ENCODE measurements at regions not wholly inside any gene's neighbourhood (a gene's known extent, or its start where the extent isn't known, plus 50 kb on each side); places are given as distances from the start of the nearest gene placed in this dataset.
A peak's percentile ranks its signal among the peaks of the same experiment; 100 is the strongest.

GRCh38 chr6:164163239-164163638 is 748.7 kb downstream of the QKI start:
- no peak overlapping the region for H3K4me3 ChIP-seq (ENCODE audit: low read length)
- no peak overlapping the region for H2AFZ ChIP-seq (ENCODE audit: low read depth, low read length)
- H3K9me3 ChIP-seq (ENCODE audit: low read length) = peaks cover 8% of the 10 kb centered on the region
- peaks cover 10% of the 10 kb centered on the region for H3K4me1 ChIP-seq (ENCODE audit: insufficient read depth, low read length)
- H3K27me3 ChIP-seq (ENCODE audit: insufficient read depth, low read length) = no peaks in the 10 kb centered on the region
- no peaks in the 10 kb centered on the region for H3K36me3 ChIP-seq (ENCODE audit: insufficient read depth, low read length)

GRCh38 chr6:164159061-164159460 is 744.5 kb downstream of the QKI start:
- no peak overlapping the region for H3K4me3 ChIP-seq (ENCODE audit: low read length)
- peaks cover 13% of the 10 kb centered on the region for H3K9me3 ChIP-seq (ENCODE audit: low read length)
- H3K36me3 ChIP-seq (ENCODE audit: insufficient read depth, low read length) = no peaks in the 10 kb centered on the region
- no peaks in the 10 kb centered on the region for H3K27me3 ChIP-seq (ENCODE audit: insufficient read depth, low read length)
- no peak overlapping the region for H2AFZ ChIP-seq (ENCODE audit: low read depth, low read length)
- no peaks in the 10 kb centered on the region for H3K4me1 ChIP-seq (ENCODE audit: insufficient read depth, low read length)

- Histone ChIP-seq H3K27me3 (ENCODE audit: insufficient read depth, low read length) (no peaks in the 10 kb centered on the region), H3K4me1 (ENCODE audit: insufficient read depth, low read length) (peaks cover 5% of the 10 kb centered on the region), H2AFZ (ENCODE audit: low read depth, low read length) (no peak overlapping the region), H3K9me3 (ENCODE audit: low read length) (peaks cover 8% of the 10 kb centered on the region), H3K36me3 (ENCODE audit: insufficient read depth, low read length) (no peaks in the 10 kb centered on the region), H3K4me3 (ENCODE audit: low read length) (no peak overlapping the region)
Observed at GRCh38 chr6:164154588-164154987, 740.1 kb downstream of the QKI start.

- H3K9me3 ChIP-seq (ENCODE audit: low read length) = peaks cover 6% of the 10 kb centered on the region
Observed at GRCh38 chr6:164152611-164153010, 738.1 kb downstream of the QKI start.

GRCh38 chr6:164151161-164152120 is 736.9 kb downstream of the QKI start:
- Histone ChIP-seq H2AFZ (ENCODE audit: low read depth, low read length) (peak overlapping the region; percentile 5), H3K4me1 (ENCODE audit: insufficient read depth, low read length) (peaks cover 5% of the 10 kb centered on the region), H3K27me3 (ENCODE audit: insufficient read depth, low read length) (no peaks in the 10 kb centered on the region), H3K4me3 (ENCODE audit: low read length) (no peak overlapping the region), H3K36me3 (ENCODE audit: insufficient read depth, low read length) (no peaks in the 10 kb centered on the region), H3K9me3 (ENCODE audit: low read length) (peaks cover 4% of the 10 kb centered on the region)

More at GRCh38 chr6:164152611-164153010, 738.1 kb downstream of the QKI start:
- peaks cover 5% of the 10 kb centered on the region for H3K4me1 ChIP-seq (ENCODE audit: insufficient read depth, low read length)
- no peaks in the 10 kb centered on the region for H3K36me3 ChIP-seq (ENCODE audit: insufficient read depth, low read length)
- no peak overlapping the region for H3K4me3 ChIP-seq (ENCODE audit: low read length)
- no peak overlapping the region for H2AFZ ChIP-seq (ENCODE audit: low read depth, low read length)
- H3K27me3 ChIP-seq (ENCODE audit: insufficient read depth, low read length) = no peaks in the 10 kb centered on the region

DNA sequence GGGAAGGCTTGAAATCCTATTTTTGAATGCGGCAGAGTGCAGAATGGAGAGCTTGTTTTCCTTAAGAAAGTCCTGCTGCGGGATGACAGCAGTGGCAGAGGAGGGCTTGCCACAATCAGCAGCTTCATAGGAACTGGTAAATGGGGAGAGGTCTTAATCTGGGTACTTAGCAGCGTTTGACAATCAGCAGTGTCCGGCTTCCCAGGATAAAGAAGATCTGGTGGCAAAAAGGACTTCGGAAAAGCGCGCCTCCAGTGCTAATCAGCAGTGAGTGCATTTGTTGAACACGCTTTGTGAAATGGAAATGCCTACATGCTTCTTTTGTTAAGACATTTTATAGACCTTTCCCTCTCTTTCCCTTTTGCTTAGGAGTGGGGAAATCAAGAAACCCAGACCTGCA is 735.7 kb downstream of the QKI start:
- Histone ChIP-seq H3K4me3 (ENCODE audit: low read length) (no peak overlapping the region), H3K9me3 (ENCODE audit: low read length) (peaks cover 4% of the 10 kb centered on the region), H3K4me1 (ENCODE audit: insufficient read depth, low read length) (peaks cover 5% of the 10 kb centered on the region), H2AFZ (ENCODE audit: low read depth, low read length) (peak overlapping the region; percentile 5), H3K27me3 (ENCODE audit: insufficient read depth, low read length) (no peaks in the 10 kb centered on the region), H3K36me3 (ENCODE audit: insufficient read depth, low read length) (no peaks in the 10 kb centered on the region)

DNA sequence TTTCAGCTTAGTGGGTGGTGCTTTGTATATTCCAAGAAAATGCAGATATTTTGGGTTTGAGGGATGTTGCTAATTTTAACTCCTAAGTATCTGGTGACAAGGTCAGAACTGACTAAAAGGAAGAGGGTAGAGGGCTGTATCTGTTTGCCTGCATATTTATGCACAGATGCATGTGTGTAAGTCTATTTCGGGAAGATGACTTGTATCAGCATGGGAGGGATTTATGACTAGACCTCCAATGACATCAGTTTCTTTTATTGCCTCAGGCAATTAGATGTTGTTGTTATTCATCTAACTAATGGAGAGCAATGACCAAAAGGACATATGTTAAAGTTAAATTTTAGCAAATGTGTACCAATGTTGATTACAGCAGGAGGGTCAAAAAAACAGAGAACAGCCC is 734.3 kb downstream of the QKI start:
- Histone ChIP-seq H3K4me3 (ENCODE audit: low read length) (no peak overlapping the region), H3K4me1 (ENCODE audit: insufficient read depth, low read length) (peaks cover 5% of the 10 kb centered on the region), H3K27me3 (ENCODE audit: insufficient read depth, low read length) (no peaks in the 10 kb centered on the region), H2AFZ (ENCODE audit: low read depth, low read length) (no peak overlapping the region), H3K9me3 (ENCODE audit: low read length) (peaks cover 6% of the 10 kb centered on the region), H3K36me3 (ENCODE audit: insufficient read depth, low read length) (no peaks in the 10 kb centered on the region)

DNA sequence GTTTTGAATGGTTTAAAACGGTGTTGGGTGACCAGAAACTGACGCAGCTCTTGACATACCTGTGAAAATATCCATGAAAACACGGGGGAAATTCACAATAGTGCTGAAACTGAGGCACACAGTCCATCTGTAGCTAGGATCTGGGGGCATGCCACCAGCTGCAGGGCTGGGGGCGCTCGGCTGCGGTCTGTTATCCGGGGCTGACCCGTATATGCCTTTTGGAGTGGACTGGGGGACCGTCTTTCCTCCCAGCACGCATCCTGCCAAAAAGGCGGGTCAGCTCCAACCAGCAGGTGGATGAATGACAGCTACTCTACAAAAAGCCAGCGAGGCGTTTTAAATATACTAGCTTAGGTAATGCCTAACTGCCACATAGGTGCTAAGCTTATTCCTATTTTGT is 729.8 kb downstream of the QKI start:
- no peaks in the 10 kb centered on the region for H3K27me3 ChIP-seq (ENCODE audit: insufficient read depth, low read length)
- peaks cover 6% of the 10 kb centered on the region for H3K9me3 ChIP-seq (ENCODE audit: low read length)
- H3K4me3 ChIP-seq (ENCODE audit: low read length) = no peak overlapping the region
- no peak overlapping the region for H2AFZ ChIP-seq (ENCODE audit: low read depth, low read length)
- H3K36me3 ChIP-seq (ENCODE audit: insufficient read depth, low read length) = no peaks in the 10 kb centered on the region
- no peaks in the 10 kb centered on the region for H3K4me1 ChIP-seq (ENCODE audit: insufficient read depth, low read length)

DNA sequence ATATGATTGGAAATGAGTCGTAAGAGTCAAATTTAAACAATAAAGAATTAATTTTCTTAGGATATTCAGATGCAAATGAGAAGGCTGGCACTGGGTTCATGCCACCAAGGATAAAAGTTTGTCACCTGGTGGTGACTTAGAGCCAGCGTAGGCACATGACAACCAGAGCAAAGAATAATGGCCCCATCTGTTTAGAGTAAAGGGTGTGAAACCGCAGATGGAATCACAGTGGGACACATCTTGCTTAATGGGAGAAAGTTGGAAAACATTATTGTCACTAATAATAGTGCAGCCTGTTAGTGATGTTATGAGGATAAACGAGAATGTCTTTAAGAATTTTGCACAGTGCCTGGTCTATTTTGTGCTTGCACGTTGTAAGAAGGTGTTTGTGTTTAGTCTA is 727.8 kb downstream of the QKI start:
- Histone ChIP-seq H3K36me3 (ENCODE audit: insufficient read depth, low read length) (no peaks in the 10 kb centered on the region), H3K27me3 (ENCODE audit: insufficient read depth, low read length) (no peaks in the 10 kb centered on the region), H3K4me3 (ENCODE audit: low read length) (no peak overlapping the region), H3K4me1 (ENCODE audit: insufficient read depth, low read length) (no peaks in the 10 kb centered on the region), H2AFZ (ENCODE audit: low read depth, low read length) (no peak overlapping the region), H3K9me3 (ENCODE audit: low read length) (peaks cover 4% of the 10 kb centered on the region)

DNA sequence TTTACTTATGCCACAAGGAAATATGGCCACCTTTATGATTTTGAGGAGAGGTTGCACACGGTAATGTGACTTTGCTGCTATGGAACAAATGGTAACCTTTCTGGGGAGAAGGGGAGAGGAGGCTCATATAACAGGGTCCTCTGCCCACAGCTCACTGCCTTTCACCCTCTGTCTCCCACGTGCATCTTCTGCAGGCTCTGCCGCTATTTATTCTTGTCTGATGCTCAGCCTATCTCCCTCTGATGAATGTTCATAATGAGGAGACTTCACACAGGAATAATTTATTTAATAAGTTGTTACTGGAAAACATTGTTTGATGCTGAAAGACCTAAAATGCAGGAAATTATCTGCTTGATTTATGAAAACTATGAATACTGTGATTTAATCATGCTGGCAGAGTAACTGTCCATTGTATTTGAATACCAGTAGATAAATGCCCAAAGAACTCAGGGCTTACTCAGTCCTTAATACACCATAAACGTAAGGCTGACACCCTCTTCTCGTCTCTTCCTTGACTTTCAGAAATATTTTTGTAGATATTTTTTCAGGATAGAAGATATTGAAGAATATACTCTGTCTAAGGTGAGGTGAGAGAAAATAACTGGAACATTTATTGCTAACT is 721.1 kb downstream of the QKI start:
- Histone ChIP-seq H3K4me3 (ENCODE audit: low read length) (no peak overlapping the region), H2AFZ (ENCODE audit: low read depth, low read length) (no peak overlapping the region), H3K27me3 (ENCODE audit: insufficient read depth, low read length) (no peaks in the 10 kb centered on the region), H3K36me3 (ENCODE audit: insufficient read depth, low read length) (no peaks in the 10 kb centered on the region), H3K9me3 (ENCODE audit: low read length) (peaks cover 4% of the 10 kb centered on the region), H3K4me1 (ENCODE audit: insufficient read depth, low read length) (no peaks in the 10 kb centered on the region)

DNA sequence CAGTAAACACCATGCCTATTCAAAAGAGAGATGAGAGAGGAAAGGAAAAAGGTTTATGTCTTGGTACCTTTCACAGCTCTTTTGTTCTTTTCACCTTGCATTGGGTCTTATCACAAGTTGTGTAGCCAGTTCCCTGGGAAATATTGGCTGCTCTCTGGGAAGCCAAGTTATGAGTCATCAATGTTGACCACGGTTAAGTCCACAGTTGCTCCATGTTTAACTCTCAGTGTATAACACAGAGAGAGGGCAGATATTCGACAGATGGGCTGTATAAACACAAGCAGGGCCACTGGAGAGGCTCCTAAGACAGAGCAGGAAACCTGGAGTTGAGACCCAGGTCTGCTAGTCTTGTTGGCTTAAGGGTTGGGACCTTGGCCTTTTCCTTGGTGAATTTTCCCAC is 718.6 kb downstream of the QKI start:
- Histone ChIP-seq H3K36me3 (ENCODE audit: insufficient read depth, low read length) (no peaks in the 10 kb centered on the region), H3K4me1 (ENCODE audit: insufficient read depth, low read length) (no peaks in the 10 kb centered on the region), H2AFZ (ENCODE audit: low read depth, low read length) (no peak overlapping the region), H3K9me3 (ENCODE audit: low read length) (peaks cover 6% of the 10 kb centered on the region), H3K27me3 (ENCODE audit: insufficient read depth, low read length) (no peaks in the 10 kb centered on the region), H3K4me3 (ENCODE audit: low read length) (no peak overlapping the region)

DNA sequence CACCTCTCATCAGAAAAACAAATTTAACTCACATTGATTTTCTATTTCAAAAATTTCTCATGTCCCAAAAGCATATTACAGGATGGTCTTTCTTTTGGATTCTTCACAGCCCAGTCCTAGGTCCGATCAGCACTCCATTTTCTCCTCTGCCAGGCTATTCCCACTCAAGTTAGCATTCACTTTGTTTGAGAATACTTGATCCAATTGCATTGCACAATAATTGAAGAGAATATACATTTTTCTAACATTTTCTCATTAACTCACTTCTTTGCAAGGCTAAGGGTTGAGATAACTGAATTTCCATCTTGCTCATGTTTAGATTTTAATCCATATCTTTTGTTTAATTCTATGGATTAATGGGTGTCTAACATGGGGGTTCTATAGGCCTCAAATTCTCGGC is 716.1 kb downstream of the QKI start:
- Histone ChIP-seq H3K4me3 (ENCODE audit: low read length) (no peak overlapping the region), H3K27me3 (ENCODE audit: insufficient read depth, low read length) (no peaks in the 10 kb centered on the region)

DNA sequence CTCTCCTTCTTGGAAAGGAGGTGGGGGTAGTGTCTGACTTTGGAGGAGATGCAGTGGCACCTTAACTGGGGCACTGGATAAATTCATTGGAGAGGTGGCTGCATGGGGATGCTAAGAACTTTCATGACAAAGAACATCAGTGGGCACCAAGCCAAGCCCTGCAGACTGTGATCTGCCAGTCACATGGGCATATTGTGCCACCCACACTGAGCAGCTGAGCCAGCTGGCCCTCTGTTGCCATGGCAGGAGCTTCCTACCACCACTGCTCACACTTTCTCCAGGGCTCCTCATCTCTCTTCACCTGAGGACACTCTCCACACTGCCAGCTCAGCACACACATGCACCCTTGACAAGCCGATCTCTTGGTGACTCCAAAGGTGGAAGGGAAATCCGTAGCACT is 715.6 kb downstream of the QKI start:
- Histone ChIP-seq H2AFZ (ENCODE audit: low read depth, low read length) (no peak overlapping the region), H3K36me3 (ENCODE audit: insufficient read depth, low read length) (no peaks in the 10 kb centered on the region), H3K27me3 (ENCODE audit: insufficient read depth, low read length) (no peaks in the 10 kb centered on the region), H3K4me1 (ENCODE audit: insufficient read depth, low read length) (no peaks in the 10 kb centered on the region), H3K4me3 (ENCODE audit: low read length) (no peak overlapping the region), H3K9me3 (ENCODE audit: low read length) (peaks cover 3% of the 10 kb centered on the region)

More for the DNA sequence above, 716.1 kb downstream of the QKI start:
- no peaks in the 10 kb centered on the region for H3K36me3 ChIP-seq (ENCODE audit: insufficient read depth, low read length)
- H3K4me1 ChIP-seq (ENCODE audit: insufficient read depth, low read length) = no peaks in the 10 kb centered on the region
- no peak overlapping the region for H2AFZ ChIP-seq (ENCODE audit: low read depth, low read length)
- H3K9me3 ChIP-seq (ENCODE audit: low read length) = peaks cover 6% of the 10 kb centered on the region

Data from neuron (in vitro differentiated cells).